ENCODE measurements at regions not wholly inside any gene's neighbourhood (a gene's known extent, or its start where the extent isn't known, plus 50 kb on each side); places are given as distances from the start of the nearest gene placed in this dataset.

DNA sequence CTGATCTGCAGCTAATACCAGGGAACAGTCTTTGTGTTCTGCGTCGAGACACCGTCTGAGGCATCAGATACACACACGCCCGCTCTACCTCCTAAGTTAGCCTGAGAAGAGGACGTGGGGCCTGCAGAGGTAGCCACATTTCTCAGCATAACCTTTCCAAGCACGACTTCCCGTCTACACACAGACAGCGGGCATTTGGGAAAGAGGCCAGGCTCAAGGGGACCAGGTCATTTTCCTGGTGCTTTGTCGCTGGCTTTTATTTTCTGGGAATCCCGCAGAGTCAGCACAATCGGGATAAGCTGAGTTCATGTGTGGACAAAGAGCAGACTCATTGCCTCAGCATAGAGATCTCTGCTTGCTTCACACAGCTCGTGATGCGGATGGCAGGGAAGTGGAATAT is 72.5 kb upstream of the SMYD2 start:
- Histone ChIP-seq H3K27ac (ENCODE audit: control insufficient read depth, insufficient read depth, low read length) (no peak overlapping the region), H3K4me2 (ENCODE audit: control insufficient read depth, extremely low read depth, insufficient read depth, low read depth, low read length) (no peak overlapping the region), H3K4me3 (ENCODE audit: control insufficient read depth in 2 of 3, extremely low read depth in 1 of 3, insufficient read depth in 2 of 3, low read depth in 1 of 3, low read length in 3 of 3) (no peak overlapping the region), H3K9ac (ENCODE audit: control insufficient read depth, extremely low read depth, insufficient read depth, low read length) (no peak overlapping the region), H3K4me1 (ENCODE audit: control insufficient read depth, extremely low read depth, insufficient read depth, low read length) (peaks cover 17% of the 10 kb centered on the region), H3K79me2 (ENCODE audit: control insufficient read depth, insufficient read depth, low read length) (no peaks in the 10 kb centered on the region), H3K9me1 (ENCODE audit: control insufficient read depth, extremely low read depth, insufficient read depth, low read length) (no peaks in the 10 kb centered on the region), H3K27me3 (ENCODE audit: control insufficient read depth, extremely low read depth, insufficient read depth, low read length) (no peaks in the 10 kb centered on the region), H3K9me3 (ENCODE audit: control insufficient read depth, low read depth, low read length) (no peaks in the 10 kb centered on the region), H4K20me1 (ENCODE audit: control insufficient read depth, extremely low read depth, insufficient read depth, low read length) (no peaks in the 10 kb centered on the region), H2AFZ (ENCODE audit: control insufficient read depth, low read length) (no peak overlapping the region), H3K36me3 (ENCODE audit: control insufficient read depth in 2 of 2, extremely low read depth in 1 of 2, insufficient read depth in 2 of 2, low read length in 2 of 2) (no peaks in the 10 kb centered on the region)
- no peak for TF ChIP-seq EZH2 (IDR thresholded peaks at IDR 0.05; ENCODE audit: low read length)
- TF ChIP-seq, protein P1, sequence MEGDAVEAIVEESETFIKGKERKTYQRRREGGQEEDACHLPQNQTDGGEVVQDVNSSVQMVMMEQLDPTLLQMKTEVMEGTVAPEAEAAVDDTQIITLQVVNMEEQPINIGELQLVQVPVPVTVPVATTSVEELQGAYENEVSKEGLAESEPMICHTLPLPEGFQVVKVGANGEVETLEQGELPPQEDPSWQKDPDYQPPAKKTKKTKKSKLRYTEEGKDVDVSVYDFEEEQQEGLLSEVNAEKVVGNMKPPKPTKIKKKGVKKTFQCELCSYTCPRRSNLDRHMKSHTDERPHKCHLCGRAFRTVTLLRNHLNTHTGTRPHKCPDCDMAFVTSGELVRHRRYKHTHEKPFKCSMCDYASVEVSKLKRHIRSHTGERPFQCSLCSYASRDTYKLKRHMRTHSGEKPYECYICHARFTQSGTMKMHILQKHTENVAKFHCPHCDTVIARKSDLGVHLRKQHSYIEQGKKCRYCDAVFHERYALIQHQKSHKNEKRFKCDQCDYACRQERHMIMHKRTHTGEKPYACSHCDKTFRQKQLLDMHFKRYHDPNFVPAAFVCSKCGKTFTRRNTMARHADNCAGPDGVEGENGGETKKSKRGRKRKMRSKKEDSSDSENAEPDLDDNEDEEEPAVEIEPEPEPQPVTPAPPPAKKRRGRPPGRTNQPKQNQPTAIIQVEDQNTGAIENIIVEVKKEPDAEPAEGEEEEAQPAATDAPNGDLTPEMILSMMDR (optimal IDR thresholded peaks at IDR 0.05 in 1 of 3, IDR thresholded peaks at IDR 0.05 in 1 of 3, conservative IDR thresholded peaks at IDR 0.05 in 1 of 3; ENCODE audit: extremely low read depth in 1 of 3, insufficient read depth in 2 of 3, low read length in 3 of 3) = no peak
- DNase-seq (ENCODE audit: low read depth, low spot score) (no peak), FAIRE-seq (no peak)
- dilution Hi-C loops (cut with MboI; ENCODE audit: extremely low pct_ligation_motif_present, low sequenced_read_pairs) = no loop called here

GRCh38 chr1:214209260-214209808 is 71.6 kb upstream of the SMYD2 start:
- FAIRE-seq (no peak), DNase-seq (ENCODE audit: low read depth, low spot score) (no peak)
- H3K79me2 ChIP-seq (ENCODE audit: control insufficient read depth, insufficient read depth, low read length) = no peaks in the 10 kb centered on the region
- no peaks in the 10 kb centered on the region for H3K27me3 ChIP-seq (ENCODE audit: control insufficient read depth, extremely low read depth, insufficient read depth, low read length)
- peaks cover 26% of the 10 kb centered on the region for H3K4me1 ChIP-seq (ENCODE audit: control insufficient read depth, extremely low read depth, insufficient read depth, low read length)
- TF ChIP-seq, protein P1 (optimal IDR thresholded peaks at IDR 0.05 in 1 of 3, IDR thresholded peaks at IDR 0.05 in 1 of 3, conservative IDR thresholded peaks at IDR 0.05 in 1 of 3; ENCODE audit: extremely low read depth in 1 of 3, insufficient read depth in 2 of 3, low read length in 3 of 3) = no peak
- no peak for TF ChIP-seq EZH2 (IDR thresholded peaks at IDR 0.05; ENCODE audit: low read length)
- H3K36me3 ChIP-seq (ENCODE audit: control insufficient read depth in 2 of 2, extremely low read depth in 1 of 2, insufficient read depth in 2 of 2, low read length in 2 of 2) = no peaks in the 10 kb centered on the region
- no peak overlapping the region for H2AFZ ChIP-seq (ENCODE audit: control insufficient read depth, low read length)
- dilution Hi-C loops (cut with MboI; ENCODE audit: extremely low pct_ligation_motif_present, low sequenced_read_pairs) = no loop called here
- no peaks in the 10 kb centered on the region for H3K9me1 ChIP-seq (ENCODE audit: control insufficient read depth, extremely low read depth, insufficient read depth, low read length)
- no peaks in the 10 kb centered on the region for H4K20me1 ChIP-seq (ENCODE audit: control insufficient read depth, extremely low read depth, insufficient read depth, low read length)
- no peak overlapping the region for H3K4me2 ChIP-seq (ENCODE audit: control insufficient read depth, extremely low read depth, insufficient read depth, low read depth, low read length)
- H3K27ac ChIP-seq (ENCODE audit: control insufficient read depth, insufficient read depth, low read length) = no peak overlapping the region
- no peak overlapping the region for H3K4me3 ChIP-seq (ENCODE audit: control insufficient read depth in 2 of 3, extremely low read depth in 1 of 3, insufficient read depth in 2 of 3, low read depth in 1 of 3, low read length in 3 of 3)
- H3K9ac ChIP-seq (ENCODE audit: control insufficient read depth, extremely low read depth, insufficient read depth, low read length) = no peak overlapping the region
- no peaks in the 10 kb centered on the region for H3K9me3 ChIP-seq (ENCODE audit: control insufficient read depth, low read depth, low read length)

Data from keratinocyte (primary cell).